GM19238 (cell line): ENCODE measurements at regions not wholly inside any gene's neighbourhood (a gene's known extent, or its start where the extent isn't known, plus 50 kb on each side); places are given as distances from the start of the nearest gene placed in this dataset.
"Not testable (repeated sequence)": the region's sequence is repeated elsewhere in the genome, so short reads cannot be mapped to it uniquely, and the experiment has no call there.

Experiments
- DNase-seq: peaks from one replicate; pipeline ENCODE4 v3.0.0; 2011; ENCODE audit warnings: low spot score; ENCODE audit not compliant: insufficient read length

GRCh38 chr17:16843511-16843910 lies 128.4 kb downstream of the TNFRSF13B start:
- not testable (repeated sequence) for DNase-seq

GRCh38 chr17:16842346-16842745 lies 129.6 kb downstream of the TNFRSF13B start:
- not testable (repeated sequence) for DNase-seq

- not testable (repeated sequence) for DNase-seq
Observed at GRCh38 chr17:16841896-16842295, 130.0 kb downstream of the TNFRSF13B start.

- not testable (repeated sequence) for DNase-seq
Observed at GRCh38 chr17:16840219-16840618, 131.7 kb downstream of the TNFRSF13B start.

- not testable (repeated sequence) for DNase-seq
Observed at GRCh38 chr17:16839242-16840175, 132.4 kb downstream of the TNFRSF13B start.

- DNase-seq: not testable (repeated sequence)
Observed at GRCh38 chr17:16838795-16839194, 133.1 kb downstream of the TNFRSF13B start.

GRCh38 chr17:16838287-16838686 lies 133.6 kb downstream of the TNFRSF13B start:
- not testable (repeated sequence) for DNase-seq

GRCh38 chr17:16837468-16838266 lies 134.3 kb downstream of the TNFRSF13B start:
- DNase-seq: not testable (repeated sequence)

GRCh38 chr17:16836315-16836915 lies 135.5 kb downstream of the TNFRSF13B start:
- not testable (repeated sequence) for DNase-seq

GRCh38 chr17:16833517-16833916 lies 138.4 kb downstream of the TNFRSF13B start:
- DNase-seq: not testable (repeated sequence)

GRCh38 chr17:16832853-16833252 lies 139.1 kb downstream of the TNFRSF13B start:
- DNase-seq: not testable (repeated sequence)

GRCh38 chr17:16832206-16832605 lies 139.7 kb downstream of the TNFRSF13B start:
- DNase-seq: not testable (repeated sequence)

GRCh38 chr17:16830770-16831169 lies 140.7 kb downstream of the CCDC144A start:
- not testable (repeated sequence) for DNase-seq

GRCh38 chr17:16830219-16830618 lies 140.2 kb downstream of the CCDC144A start:
- DNase-seq: not testable (repeated sequence)
